Fibroblast of peridontal ligament (primary cell): ENCODE measurements at regions not wholly inside any gene's neighbourhood (a gene's known extent, or its start where the extent isn't known, plus 50 kb on each side); places are given as distances from the start of the nearest gene placed in this dataset.
"Not testable (repeated sequence)": the region's sequence is repeated elsewhere in the genome, so short reads cannot be mapped to it uniquely, and the experiment has no call there.

Experiments
- DNase-seq: peaks from one replicate; pipeline ENCODE4 v3.0.0-alpha.2; 2010; ENCODE audit errors: extremely low read depth

DNA sequence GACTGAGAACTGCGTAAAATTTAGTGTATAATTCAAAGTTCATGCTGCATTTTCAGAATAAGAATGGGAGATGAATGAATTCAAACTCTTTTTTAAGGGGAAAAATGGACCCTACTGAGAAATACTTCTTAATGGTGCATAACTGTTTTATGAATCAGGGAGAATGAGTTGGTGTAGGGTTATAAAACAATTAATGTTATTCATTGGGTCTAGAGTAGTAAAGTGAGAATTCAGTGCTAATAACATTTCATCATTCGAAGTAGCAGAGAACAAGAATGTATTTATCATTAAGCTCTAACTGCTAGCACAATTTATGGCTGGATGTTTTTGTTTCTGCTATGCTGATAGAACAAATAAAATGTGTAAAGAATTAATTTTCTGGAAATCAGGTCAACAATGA is 310.2 kb downstream of the SLITRK5 start:
- DNase-seq: no peak

DNA sequence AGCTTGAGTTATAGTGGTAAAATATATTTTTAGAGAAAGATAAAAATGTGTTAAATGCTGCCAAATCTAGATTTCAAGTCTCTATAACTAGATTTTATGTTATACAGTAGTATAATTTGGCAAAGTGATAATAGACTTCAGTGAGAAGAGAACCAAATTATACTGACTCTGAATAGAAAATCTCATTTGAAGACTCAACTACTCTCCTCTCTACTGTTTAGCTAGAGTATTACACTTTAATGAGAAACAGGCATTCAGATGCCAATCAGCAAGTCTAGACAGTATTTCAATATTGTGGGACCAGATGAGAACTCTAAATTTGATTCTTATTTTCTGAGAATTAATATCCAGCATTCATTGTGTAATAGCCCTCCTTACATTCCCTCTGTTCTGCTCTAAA is 311.2 kb downstream of the SLITRK5 start:
- DNase-seq: no peak

DNA sequence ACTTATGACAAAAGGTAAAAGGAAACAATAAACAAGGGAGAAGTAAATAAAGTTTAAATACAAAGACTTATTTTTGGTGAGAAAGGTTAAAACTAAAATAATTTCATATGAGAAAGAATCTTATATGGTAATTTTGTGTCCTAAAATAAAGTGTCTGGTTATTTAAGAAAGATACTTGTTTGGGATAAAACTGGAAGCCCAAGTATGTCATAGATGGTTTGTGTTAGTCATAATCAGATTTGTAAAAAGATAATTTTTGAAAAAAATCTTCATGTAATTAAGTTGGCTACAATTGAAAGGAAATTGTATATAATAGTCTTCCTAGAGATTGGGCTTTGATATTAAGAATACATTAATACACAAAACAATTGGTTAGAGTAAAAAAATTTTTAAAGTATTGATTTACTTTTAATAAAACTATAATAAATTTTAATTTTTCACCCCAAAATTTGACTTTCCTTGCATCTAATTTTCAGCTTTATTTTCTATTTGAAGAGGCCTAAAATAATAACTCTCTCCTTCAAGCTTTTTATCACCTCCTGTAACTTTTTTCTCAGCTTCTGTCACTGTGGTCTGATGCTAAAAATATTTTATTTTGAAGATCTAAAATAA is 315.6 kb downstream of the SLITRK5 start:
- DNase-seq: no peak

DNA sequence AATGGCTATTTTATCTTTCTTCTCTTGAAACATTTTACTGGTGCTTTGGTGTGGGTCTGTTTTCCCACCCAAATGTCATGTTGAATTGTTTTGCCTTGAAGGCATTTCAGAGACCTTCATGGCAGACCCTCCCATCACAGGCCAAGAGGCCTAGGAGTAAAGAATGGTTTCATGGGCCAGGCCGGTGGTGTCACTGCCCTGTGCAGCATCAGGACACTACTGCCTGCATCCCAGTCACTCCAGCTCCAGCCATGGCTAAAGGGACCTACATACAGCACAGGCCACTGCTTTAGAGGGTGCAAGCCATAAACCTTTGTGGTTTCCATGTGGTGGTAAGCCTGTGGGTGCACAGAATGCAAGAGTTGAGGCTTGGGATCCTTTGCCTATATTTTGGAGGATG is 326.9 kb downstream of the SLITRK5 start:
- DNase-seq: no peak

DNA sequence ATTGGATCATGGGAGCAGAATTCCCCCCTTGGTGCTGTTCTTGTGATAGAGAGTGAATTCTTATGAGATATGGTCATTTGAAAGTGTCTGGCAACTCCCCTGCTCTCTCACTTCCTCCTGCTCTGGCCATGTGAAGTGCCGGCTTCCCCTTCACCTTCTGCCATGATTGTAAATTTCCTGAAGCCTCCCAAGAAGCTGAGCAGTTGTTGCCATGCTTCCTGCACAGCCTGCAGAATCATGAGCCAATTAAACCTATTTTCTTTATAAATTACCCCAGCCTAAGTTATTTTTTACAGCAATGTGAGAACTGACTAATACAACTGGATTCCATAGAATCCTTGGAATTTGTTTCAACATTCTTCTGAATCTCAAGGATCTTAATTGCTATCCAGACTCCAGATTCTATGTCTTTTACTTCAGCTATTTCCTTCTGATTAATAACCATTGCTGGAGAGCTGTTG is 328.1 kb downstream of the SLITRK5 start:
- peak; percentile 16 for DNase-seq

DNA sequence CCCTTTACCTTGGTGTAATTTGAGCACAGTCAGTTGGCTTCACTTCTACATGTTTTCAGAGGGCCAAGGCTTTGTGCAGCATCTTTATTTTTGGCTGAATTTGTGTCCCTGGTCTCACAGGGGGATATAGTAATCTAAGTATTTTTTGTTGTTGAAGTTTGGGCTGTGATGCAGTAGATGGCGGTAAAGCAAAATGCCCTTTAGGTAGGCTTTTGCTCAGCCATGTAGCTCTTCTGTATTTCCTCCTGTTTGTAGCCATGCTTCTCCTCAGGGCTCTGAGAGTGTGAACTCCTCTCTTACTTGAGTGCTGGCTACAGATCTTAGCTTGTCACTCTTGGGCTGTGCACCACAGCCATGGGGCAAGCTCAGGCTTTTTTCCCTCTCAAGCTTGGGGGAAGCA is 328.6 kb downstream of the SLITRK5 start:
- peak; percentile 3 for DNase-seq

DNA sequence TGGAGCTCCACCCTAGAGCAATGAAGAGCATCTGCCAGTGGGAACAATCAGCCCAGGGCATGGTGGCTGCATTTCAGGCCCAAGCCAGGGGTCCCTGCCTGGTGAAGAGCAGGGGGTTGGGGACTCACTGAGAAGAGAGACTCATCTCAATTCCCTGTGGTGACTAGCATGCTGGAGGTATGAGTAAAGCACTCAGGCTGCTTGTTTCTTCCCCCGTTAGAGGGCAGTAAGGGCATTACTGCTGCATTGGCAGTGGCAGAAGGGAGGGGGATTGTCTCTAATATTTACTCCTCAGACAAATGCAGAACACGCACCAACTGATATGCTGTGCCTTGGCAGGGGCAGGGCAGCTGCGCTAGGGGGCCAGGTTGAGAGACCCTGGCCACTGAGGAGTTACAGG is 329.1 kb downstream of the SLITRK5 start:
- DNase-seq: no peak

DNA sequence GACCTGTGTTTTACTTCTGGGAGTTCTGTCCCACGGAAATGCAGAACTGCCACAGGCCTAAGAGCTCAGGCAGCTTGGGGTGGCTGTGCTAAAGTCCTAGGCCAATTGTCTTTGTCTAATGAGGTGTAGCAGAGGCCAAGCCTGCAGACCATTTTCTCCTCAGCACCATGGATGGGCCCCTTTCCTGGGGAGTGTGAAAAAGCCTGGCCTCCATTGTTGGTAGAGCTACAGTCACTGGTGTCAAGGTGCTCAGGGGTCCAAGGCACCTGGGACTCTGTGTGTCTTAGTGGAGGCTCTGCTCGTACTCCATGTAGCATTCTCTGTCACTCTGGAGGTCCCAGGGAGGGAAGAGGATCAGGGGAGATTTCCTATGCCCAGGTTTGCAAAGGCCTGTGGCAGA is 329.6 kb downstream of the SLITRK5 start:
- DNase-seq: no peak

DNA sequence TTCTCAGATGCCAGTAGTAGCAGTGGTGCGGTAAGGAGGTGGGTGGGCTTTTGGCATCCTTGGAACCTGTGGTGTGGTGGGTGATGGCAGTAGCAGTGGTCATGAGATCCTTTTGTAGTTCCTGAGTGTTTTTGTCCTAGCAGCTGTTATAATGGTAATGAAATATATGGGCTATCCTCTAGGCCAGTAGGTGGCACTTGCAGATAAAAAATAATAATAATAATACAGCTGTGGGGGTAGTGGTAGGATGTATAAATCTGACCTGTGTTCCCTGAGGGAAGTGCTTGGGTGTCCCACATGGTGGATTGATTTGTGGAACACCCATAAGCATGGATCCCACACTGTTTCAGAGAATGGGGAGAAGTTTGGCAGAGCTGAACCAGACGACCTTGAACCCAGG is 334.0 kb downstream of the SLITRK5 start:
- DNase-seq: no peak

DNA sequence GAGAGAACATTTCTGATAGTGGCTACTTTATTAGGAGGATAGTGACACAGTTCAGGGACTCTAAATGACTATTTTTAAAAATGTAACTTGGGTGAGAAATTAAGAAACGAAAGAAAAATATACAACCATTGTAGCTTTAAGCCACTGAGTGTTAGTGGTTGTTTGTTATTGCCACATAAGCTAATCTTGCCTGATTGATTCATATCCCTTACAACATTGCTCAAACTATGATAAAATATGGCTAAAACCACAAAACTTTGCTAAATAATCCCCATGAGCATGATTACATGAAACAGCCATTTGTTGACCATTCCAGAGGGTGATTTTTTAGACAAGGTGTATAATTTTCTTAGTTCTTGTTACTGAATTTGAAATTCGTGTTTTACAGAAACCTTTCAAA is 343.4 kb downstream of the SLITRK5 start:
- no peak for DNase-seq

DNA sequence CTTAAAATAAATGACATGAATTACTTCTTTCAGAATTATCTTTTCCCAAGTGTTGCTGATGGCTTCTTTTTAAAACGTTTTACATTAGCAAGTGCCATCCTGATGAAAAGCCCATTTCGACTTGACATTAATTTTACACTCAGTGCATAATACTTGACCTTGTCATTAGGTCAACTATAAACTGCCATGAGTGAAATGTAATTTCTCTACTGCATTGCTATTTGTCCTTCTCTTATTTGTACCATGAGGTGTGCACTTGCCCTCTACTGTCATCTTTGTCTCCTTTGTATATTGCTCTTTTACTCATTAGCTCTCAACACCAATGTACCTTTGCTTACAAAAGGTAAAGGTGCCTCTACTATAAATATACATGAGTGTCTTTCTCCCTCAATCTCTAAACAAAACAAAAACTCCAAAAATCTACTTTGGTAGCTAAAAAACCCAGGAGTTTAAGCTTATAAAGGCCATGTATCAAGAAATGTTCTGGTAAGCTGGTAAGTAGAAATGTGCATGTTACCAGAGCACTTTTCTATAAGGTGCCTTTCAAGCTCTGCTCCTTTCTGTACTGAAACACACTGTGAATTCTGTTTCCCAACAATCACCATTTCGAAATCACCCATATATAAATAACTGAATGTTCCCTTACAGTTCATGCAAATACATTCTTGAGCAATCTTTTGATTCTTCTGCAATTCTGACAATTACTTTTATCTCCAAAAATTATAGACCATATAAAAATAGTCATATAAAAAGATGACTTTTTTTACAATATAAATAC is 351.4 kb downstream of the SLITRK5 start:
- no peak for DNase-seq

DNA sequence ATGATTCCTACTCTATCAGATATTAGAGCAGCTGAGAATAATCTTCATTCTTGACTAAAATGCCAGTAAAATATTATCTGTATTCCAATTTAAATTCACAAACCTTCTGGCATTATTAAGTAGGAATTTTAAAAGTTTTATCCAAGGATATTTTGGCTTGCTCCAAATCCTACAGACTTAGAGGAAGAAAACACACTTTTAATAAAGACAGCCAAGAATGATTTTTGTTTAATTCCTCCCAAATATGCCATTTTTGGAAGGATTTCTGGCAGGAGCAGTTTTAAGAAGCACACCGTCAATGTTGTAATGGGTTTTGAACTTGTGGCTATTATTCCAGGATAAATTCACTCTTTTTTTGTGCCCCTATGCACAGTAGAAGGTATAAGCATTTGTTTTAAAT is 355.1 kb downstream of the SLITRK5 start:
- DNase-seq: no peak

DNA sequence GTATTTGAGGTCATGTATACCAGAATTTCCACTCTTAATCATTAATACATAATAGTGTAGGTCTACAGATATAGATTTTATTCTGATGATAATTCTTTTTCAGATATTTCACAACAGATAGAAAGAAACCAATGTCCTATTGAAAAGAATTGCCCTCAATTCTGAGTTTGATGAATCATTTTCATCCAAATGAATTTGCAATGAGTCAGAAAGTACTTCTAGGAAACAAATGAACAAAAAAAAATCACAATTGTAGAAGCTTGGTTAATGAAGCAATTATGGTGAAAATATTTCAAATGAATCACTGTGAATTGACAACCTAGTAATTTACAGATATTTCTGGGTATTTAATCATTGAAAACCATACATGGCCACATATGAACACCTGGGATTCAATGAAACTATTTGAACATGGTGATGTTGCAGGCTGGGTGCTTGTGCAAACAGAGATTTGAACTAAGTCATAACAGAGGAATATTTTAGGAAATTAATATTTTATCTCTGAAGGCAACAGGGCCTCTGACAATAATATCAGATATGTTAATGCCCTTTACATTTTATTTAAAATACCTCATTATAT is 360.9 kb downstream of the SLITRK5 start:
- peak; percentile 15 for DNase-seq

DNA sequence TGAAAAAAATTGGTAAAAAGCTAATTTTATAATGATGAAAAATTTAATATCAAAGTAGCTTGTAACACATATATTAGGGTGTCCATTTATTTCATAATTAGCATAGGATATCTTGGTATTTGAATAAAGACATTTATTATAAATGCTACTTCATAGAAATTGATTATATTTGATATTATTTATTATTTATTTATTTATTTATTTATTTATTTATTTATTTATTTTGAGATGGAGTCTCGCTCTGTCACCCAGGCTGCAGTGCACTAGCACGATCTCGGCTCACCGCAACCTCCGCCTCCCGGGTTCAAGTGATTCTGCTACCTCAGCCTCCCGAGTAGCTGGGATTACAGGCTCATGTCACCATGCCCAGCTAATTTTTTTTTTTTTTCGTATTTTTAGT is 365.0 kb downstream of the SLITRK5 start:
- DNase-seq: not testable (repeated sequence)

DNA sequence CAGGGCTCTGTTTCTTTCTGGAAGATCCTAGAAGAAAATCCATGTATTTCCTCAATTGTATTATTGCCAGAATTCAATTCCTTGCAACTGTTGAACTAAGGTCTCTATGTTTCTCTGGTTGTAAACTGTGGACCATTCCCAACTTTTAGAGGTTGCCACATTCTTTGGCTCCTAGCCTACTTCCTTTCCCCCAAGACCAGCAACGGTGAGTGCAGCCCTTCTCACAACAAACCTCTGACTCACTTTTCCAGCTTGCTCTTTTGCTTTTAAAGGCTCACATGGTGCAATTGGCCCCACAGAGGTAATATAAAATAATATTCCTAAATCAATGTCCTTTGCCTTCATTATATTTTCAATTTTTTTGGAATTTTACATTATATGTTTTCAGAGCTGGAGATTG is 371.3 kb downstream of the SLITRK5 start:
- DNase-seq: no peak

DNA sequence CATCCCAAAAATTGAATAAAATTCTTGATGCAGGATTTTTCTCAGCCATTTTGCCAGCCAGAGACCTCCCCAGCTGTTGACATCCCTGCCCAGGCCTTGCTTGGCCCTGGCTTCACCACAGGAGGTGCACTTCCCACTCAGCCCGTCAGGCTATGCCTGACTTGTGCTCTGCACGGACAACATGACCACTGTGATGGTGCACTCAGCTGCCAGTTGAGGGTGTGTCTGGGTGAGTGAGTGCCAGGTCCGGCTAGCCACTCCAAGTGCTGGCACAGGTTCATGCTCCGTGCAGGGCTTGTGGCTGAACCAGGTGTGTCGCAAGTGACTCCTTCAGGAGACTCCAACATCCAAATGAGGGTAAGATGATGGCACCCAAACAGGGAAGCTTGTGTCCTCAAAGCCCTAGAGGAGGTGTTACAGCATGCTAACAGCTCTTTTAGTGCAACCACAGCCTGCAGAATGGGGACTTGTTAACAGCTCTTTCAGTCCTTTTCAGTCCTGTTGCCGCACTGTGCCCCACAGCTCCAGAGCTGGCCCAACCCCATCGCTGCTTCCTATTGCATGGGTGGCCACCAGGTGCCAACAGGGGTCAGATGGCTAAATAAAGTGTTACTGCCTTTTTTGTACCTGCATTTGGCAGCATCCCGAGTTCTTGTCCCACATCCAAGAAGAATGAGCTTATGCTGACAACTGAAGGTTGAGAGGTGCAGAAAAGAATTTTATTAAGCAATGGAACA is 380.7 kb downstream of the SLITRK5 start:
- DNase-seq: no peak

DNA sequence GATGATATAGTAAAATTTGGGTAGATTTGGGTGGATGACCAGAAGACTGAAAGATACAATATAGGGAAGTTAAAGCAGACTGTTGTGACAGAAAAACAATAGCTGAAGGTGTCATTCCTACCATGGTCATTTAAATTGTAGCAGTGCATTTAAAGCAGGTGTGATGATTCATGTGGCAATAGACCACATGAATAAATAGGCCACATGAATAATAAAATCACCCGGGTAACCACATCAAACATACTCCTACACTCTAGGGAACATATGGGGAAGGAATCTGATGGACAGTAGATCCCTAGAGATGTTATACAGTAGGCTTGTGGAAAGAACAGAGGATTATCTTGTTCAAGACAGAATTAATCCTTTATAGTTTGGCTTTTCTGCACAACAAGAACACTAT is 392.6 kb downstream of the SLITRK5 start:
- no peak for DNase-seq

DNA sequence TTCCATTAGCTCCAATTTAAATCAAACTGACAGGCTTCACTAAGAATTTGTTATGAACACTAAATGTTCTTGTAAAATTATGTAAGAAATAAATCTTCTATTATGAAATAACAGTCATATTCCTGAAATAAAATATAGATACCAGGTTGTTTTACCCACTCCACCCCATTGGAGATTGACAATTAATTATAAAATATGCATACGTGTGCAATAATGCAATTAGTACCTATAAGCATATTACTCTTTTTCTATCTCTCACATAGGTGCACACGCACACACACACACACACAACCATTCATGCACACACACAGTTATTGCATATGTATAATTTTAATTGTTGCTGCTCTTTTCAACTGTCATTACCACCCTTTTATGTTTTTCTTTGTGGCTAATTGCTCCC is 395.7 kb downstream of the SLITRK5 start:
- DNase-seq: no peak

DNA sequence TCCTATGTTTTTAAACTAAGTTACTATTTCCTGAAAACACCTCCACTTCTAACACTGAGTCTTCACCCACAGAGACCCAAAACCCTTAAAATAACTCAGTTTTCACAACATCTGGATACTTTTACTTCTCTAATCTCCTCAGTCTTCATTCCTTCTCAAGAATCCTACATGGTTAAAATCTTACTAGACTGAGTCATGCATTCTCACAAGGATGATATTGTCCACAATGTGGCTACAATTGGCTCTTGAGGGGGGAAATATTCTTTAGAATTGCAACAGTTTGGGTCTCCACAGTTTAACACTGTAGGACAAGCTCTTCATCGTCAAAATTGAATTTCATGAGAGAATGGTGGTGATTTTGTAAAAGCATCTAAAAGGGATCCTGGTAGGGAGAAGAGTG is 397.1 kb downstream of the SLITRK5 start:
- peak; percentile 14 for DNase-seq

DNA sequence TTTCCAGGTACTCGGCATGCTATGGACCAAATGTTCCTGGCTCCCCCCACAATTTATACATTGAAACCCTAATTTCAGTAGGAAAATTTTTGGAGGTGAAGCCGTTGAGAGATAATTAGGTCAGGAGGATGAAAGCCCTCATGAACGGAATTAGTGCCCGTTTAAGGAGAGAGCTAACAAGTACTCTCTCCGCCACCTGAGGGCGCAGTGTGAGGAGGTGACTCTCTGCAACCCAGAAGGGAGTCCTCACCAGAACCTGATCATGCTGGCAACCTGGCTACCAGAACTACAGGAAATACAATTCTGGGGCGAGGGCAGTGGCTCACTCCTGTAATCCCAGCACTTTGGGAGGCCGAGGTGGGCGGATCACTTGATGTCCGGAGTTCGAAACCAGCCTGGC is 397.8 kb downstream of the SLITRK5 start:
- DNase-seq: no peak

DNA sequence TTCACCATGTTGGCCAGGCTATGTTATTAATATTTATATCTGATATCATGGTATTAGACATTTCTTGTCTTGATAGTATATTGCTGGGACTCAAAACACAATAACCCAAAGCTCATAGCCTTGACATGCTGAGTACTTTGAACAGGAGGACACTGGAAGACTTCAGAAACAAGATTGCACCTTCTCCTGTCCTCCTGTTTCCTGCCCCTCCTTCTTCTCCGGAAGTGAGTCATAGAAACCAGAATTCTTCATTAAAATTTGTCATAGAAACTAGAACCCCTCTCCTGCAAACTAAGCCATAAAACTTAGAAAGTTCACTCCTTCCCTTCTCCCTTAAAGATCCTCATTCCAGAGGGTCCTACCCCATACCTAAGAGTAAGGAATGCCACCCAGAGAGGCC is 400.2 kb downstream of the SLITRK5 start:
- DNase-seq: no peak

DNA sequence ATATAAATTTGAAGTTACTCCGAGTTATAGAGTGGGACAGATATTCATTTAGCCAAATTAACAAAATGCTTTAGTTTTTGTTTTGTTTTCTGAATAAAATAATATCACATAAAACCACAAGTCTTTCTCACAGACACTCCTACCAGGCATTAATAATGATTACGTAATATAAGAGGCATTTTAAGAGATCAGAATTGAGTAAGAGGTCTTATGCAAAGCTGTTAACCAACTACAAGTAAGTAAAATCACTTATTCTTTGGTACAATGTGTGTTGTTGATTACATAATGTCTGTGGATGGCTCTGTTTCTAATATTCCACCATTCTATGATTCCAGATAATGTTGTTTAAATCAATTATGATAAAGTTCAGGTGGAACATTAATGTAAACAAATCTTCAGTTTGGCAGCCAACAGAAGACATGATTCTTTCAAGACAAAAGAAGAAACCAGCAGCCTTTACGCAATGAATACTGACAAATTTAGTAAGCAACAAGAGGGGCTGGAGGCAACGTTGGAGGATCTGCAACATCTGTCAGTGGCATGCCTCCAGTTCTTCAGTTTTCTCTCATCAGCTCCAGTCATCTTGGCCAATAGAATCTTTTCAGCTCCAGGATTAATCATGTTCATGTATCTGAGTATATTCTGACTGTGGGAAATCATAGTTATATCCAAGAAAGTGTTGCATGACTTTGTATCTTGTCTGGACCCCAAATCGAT is 403.8 kb downstream of the SLITRK5 start:
- no peak for DNase-seq
